Hematopoietic multipotent progenitor cell treated with erythropoietin and hydrocortisone succinate and interleukin-3 and kit ligand, for 17 days (in vitro differentiated cells): ENCODE measurements at regions not wholly inside any gene's neighbourhood (a gene's known extent, or its start where the extent isn't known, plus 50 kb on each side); places are given as distances from the start of the nearest gene placed in this dataset.

ENCODE experiments used
- DNase-seq: peaks from one replicate; pipeline ENCODE4 v3.0.0-alpha.2; 2015; ENCODE audit warnings: low spot score

GRCh38 chr22:49178246-49179005, 649.2 kb downstream of the BRD1 start:
- DNase-seq, result no peak

DNA sequence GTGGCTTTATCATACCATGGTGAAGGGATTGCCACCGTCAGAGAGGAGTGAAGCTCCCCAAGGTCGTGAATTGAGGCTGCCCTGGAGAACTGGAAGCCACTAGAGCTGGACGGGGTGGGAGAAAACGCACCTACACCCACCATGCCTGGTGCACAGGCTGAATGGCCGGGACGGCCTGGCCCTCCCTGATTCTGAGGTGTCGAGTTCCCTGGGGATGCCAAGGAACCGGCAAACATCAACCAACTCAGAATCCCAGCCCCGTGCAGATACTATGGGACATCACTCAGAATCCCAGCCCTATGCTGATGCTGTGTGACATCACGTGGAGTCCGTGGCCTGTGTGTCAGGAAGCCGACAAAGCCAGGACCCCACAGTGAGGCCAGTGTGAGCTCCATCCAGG, 650.0 kb downstream of the BRD1 start:
- DNase-seq, result no peak

GRCh38 chr22:49176956-49177355, 650.7 kb downstream of the BRD1 start:
- DNase-seq, result no peak

DNA sequence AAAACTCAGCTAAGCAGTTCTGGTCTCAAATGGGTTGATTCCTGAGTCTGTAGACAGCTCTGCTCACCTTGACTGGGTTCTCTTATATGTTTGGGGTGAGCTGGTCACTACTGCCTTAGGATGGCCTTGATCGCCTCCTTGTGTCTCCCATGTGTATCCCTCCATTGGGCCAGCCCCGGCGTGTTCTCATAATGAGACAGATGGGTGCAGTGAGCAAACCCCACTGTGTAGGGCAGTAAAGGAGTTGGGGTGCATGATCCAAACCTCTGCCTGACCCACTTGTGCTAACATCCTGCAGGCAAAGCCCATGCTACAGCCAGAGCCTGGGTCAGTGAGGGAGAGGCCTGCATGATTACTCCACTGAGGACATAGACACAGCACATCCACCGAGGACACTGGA, 657.6 kb downstream of the BRD1 start:
- DNase-seq, result no peak

DNA sequence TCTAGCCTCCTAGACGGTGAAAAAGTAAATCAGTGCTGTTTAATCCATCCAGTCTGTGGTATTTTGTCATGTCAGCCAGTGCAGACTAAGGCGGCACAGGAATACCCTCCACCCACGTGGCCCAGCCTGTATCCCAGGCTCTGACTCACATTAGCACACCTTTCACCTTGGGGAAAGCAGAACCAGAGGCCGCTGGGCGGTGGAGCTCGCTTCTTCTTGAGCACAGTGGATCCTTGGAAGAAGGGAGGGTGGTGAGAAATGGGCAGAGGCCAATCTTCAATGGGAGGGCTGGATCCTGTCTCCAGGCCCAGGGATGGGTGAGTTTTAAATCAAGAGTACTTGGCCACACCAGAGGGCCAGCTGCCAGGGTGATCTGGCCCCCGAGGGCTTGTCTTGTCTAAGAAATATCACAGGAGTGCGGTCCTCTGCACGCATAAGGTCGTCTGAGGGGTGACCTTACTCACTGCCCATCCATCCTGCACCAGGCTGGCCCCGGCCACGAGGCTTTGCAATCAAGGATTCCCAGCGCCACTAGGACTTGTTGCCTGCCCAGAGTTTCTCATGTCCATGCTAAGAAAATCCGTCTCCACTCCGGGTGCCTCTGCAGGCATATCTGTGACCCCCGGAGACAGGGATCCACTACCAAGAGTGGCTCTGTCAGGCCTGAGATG, 658.5 kb downstream of the BRD1 start:
- no peak for DNase-seq

GRCh38 chr22:49168219-49168813, 659.4 kb downstream of the BRD1 start:
- no peak for DNase-seq

DNA sequence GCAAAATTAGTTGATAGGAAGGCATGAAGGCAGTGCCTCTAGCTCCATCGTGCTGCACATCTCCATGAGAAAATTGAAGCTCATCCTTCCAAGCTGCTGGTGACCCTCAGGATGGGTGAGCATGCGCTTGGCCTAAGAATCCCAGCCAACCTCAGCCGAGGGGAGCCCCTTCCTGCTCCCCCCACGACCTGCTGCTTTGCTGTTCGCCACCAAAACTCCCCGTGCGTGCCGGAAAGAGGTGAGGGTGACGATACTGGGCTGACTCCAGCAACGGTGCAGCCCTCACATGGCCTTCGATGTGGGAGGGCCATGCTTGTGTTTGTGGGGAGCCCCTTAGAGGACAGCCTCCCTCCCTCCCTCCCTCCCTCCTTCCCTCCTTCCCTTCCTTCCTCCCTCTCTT, 660.9 kb downstream of the BRD1 start:
- DNase-seq, result no peak

- no peak for DNase-seq
Measured at GRCh38 chr22:49166211-49166610, 661.5 kb downstream of the BRD1 start.

- no peak for DNase-seq
Measured at GRCh38 chr22:49164773-49165320, 662.8 kb downstream of the BRD1 start.

DNA sequence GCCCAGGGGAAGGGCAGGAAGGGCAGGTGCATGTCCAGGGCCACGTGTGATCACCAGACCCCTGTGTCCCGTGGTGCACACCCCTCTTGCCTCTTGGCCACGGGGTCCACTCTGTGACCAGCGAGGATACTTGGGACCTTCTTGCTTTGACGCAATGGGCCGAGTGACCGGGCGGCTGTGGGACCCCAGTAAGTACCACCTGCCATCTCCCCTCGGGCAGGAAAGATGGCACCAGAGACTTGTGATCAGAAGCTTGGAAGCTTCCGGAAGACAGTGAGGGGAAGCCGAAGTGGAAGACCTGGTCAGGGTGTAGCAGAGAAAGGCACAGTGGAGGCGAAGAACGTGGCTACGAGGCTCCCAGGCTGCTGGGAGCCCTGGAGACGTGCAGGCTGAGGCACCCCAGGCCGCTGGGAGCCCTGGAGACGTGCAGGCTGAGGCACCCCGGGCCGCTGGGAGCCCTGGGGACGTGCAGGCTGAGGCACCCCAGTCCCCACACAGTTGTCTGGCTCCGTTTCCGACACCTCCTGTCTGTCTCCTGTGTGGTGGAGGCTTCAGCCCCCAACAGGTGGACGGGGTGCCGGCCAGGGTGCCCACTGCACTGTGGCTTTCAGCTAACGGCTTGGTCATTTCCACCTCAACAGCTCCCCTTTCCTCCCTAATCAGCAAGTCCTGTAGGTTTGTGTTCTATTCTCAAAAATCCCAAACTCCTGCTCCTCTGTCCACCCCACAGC, 663.5 kb downstream of the BRD1 start:
- no peak for DNase-seq

GRCh38 chr22:49163258-49163959, 664.3 kb downstream of the BRD1 start:
- DNase-seq, result no peak

- no peak for DNase-seq
Measured at GRCh38 chr22:49162841-49163240, 664.8 kb downstream of the BRD1 start.

DNA sequence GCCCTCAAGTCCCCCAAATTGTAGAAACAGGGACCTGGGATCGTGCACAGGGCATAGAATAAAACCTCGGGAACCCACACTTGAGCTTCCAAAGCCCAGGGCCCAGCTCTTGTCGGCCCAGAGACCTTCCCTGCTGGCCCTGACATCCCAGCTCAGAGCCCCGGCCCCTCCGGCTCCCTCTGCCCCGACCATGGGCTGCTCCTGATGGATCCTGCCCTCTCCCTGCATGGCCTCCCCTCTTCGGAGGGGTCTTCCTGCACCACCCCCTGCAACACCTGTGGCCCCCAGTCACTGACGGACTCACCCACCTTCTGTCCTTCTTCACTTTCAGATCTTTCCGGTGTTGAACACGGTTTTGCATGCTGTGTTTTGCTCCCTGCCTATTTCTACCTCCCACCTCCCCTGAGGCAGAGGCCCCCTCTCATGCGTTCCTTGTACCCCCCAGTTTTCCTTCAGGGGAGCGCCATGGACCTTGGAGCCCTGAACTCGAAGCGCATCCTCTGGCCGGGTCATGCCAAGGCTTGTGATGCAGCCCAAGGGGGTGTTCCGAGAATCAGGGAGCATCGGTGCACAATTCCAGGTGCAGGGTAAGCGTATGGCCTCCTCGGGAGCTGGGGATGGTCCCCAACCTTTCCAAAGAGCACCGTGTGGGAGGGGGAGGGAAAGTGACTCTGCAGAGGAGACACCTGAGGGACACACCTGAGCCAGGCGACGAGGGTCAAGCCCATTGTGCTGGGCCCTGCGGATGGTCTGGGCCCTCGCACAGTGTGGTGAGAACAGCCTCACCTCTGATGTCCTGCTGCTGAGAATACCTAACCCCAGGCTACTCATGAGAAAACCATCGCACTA, 666.4 kb downstream of the BRD1 start:
- no peak for DNase-seq

- DNase-seq, result no peak
Measured at GRCh38 chr22:49160261-49161001, 667.2 kb downstream of the BRD1 start.

- no peak for DNase-seq
Measured at GRCh38 chr22:49159711-49160110, 668.0 kb downstream of the BRD1 start.

DNA sequence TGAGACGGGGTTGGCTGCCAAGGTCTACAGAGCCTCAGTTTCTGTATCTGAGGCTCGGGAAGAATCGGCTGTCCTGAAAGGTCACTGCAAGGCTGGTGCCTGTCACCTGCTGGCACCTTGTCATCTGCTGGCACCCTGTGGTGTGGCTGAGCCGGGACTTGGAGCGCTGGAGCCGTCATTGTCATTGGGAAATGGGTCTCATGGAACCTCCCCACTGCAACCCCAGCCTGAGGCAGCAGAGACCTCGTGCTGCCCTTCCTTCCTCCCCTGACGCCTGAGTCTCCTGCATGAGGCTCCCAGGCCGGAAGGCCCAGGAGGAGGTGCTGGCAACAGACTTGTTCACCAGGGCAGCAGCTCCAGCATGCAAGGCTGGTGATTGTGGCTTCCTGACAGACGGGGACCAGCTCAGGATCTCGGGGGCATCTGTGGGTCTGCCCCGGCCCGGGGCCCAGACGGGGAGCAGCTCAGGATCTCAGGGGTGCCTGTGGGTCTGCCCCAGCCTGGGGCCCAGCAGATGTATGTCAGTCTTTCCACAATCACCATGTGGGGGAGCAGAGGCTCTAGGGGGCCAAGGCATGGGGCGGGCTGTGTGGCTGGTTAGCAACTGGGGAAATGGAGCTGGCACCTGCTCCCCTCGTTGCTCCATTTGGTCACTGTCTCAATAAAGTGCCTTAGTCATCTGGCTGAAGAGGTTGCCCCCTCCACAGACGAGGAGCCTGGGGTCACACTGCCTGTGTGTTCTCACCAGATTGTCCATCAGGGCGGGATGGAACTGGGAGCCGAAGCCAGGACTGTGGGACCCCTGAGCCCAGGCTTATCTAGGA, 668.7 kb downstream of the BRD1 start:
- DNase-seq, result no peak

DNA sequence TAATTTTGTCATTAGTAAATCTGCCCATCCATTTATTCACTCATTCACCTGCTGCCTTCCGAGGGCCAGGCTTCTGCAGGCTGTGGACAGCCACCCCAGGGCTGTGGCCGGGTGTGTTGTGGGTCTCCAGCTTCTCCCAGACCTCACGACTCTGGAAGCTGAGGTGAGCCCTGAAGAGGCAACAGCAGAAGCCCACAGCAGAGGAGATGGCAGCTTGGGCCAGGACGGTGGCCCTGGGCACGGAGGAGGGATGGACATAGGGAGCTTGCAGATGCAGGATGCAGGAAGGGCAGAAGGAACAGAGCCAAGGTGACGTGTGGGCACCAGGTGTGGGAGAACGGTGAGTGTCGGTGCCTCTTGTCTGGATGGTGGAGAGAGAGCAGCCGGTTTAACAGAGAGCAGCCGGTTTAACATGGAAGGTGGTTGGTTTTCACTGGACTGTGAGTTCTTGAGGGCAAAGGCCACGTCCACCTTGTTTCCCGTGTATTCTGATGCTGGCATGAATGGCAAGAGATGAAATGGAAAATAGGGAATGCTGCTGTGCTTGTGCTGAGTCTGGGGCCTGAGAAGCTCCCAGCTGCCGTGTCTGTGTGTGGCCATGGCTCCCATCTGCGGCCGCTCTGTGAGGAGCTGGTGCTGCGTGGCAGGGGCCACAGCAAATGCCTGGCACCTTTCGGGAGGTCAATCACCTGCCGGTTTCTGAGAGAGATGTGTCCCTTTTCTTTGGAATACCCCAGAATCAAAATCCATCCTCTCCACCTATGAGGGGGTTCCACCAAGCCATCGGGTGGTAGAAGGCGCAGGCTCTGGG, 669.9 kb downstream of the BRD1 start:
- DNase-seq, result no peak

DNA sequence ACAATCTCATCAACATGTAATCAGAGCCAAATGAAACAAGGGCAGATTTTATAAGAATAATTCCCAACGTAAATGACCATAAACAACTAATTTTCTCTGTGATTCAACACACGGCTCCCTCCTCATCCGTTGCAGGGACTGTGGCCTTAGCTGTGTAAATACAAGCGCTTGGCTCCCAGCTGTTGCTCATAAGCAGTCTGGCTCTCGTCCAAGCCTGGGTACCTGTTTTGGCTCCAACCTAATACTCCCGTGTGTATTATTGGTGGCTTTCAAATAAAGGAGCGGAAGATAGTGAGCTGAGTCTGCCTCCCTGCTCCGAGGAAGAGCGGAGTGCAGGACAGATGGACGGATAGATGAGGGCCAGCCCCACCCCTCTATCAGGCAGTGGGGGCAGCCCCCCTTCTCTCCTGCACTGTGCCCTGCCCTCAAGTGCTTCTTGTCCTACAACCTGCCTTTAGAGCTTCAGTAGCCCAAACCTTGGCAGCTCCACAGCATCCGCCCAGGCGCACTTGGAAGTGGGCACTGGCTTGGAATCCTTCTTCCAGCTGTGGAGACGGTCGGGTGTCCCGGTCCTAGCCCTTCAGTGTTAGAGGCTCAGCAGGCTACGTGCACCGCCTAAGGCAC, 670.9 kb downstream of the BRD1 start:
- DNase-seq, result no peak
